IMR-90 (cell line): ENCODE measurements at regions not wholly inside any gene's neighbourhood (a gene's known extent, or its start where the extent isn't known, plus 50 kb on each side); places are given as distances from the start of the nearest gene placed in this dataset.

Experiments
- ATAC-seq: fragments of 200-7000 bp; cut with Tn5 transposase; 2 replicates; pipeline ENCODE4 v1.9.1; 2020; ENCODE audit warnings: low read depth, mild to moderate bottlenecking, moderate library complexity
- BruUV-seq: library from RNA; stranded (reverse); fragments of 400-500 nt; replicated peaks from 2 replicates; lab custom pipeline; 2021; lab: Mats Ljungman, UMichigan
- CTCF ChIA-PET: fragments of 300-600 bp; formaldehyde crosslinking; extraction: SDS; loops from one replicate; lab custom pipeline; 2021; ENCODE audit warnings: antibody characterized with exemption; lab: Yijun Ruan, JAX
- POLR2A ChIA-PET: fragments of 300-600 bp; sonication (Branson Sonifier 250); formaldehyde crosslinking; loops from one replicate; lab custom pipeline; 2022; ENCODE audit warnings: antibody characterized with exemption; ENCODE audit not compliant: unreplicated experiment; lab: Charles Lee
- DNase-seq: peaks from one replicate; pipeline ENCODE4 v3.0.0; 2013
- H2AFZ ChIP-seq: replicated peaks from 2 replicates; pipeline ENCODE3; 2013; ENCODE audit warnings: low read length, mild to moderate bottlenecking; ENCODE audit not compliant: poor library complexity
- H2AK5ac ChIP-seq: 2 replicates; pipeline ENCODE4 v1.6.1; 2013; ENCODE audit warnings: low read depth, low read length, inconsistent platforms
- H2AK9ac ChIP-seq: replicated peaks from 2 replicates; pipeline ENCODE3; 2013; ENCODE audit warnings: mild to moderate bottlenecking, low read depth, low read length, moderate library complexity; ENCODE audit not compliant: poor library complexity
- H2BK120ac ChIP-seq: 2 replicates; pipeline ENCODE4 v1.6.1; 2013; ENCODE audit warnings: low read depth, low read length, inconsistent platforms
- H2BK15ac ChIP-seq: 3 replicates; pipeline ENCODE4 v1.6.1; 2013; ENCODE audit warnings: low read depth, low read length, inconsistent platforms
- H2BK20ac ChIP-seq: 2 replicates; pipeline ENCODE4 v1.6.1; 2013; ENCODE audit warnings: low read depth, mild to moderate bottlenecking, inconsistent platforms, low read length, moderate library complexity
- H2BK5ac ChIP-seq: 2 replicates; pipeline ENCODE4 v1.6.1; 2013; ENCODE audit warnings: mild to moderate bottlenecking, low read depth, low read length, inconsistent platforms; ENCODE audit not compliant: poor library complexity, severe bottlenecking
- H3K14ac ChIP-seq: replicated peaks from 2 replicates; pipeline ENCODE4 v1.6.1; 2013; ENCODE audit warnings: low read depth, low read length, inconsistent platforms
- H3K18ac ChIP-seq: 2 replicates; pipeline ENCODE4 v1.6.1; 2013; ENCODE audit warnings: low read depth, low read length, control low read depth
- H3K23ac ChIP-seq: 2 replicates; pipeline ENCODE4 v1.6.1; 2013; ENCODE audit warnings: low read depth, low read length, inconsistent platforms
- H3K27ac ChIP-seq: 2 replicates; pipeline ENCODE4 v1.5.1; 2013; ENCODE audit warnings: mild to moderate bottlenecking, control low read depth, low read length; ENCODE audit not compliant: insufficient read depth
- H3K27me3 ChIP-seq: 2 replicates; pipeline ENCODE4 v1.6.1; 2013; ENCODE audit warnings: low read length; ENCODE audit not compliant: control insufficient read depth, insufficient read depth
- H3K36me3 ChIP-seq: 2 replicates; pipeline ENCODE4 v1.6.1; 2013; ENCODE audit warnings: low read length, mixed read lengths; ENCODE audit not compliant: control insufficient read depth, insufficient read depth
- H3K4ac ChIP-seq: 2 replicates; pipeline ENCODE4 v1.6.1; 2013; ENCODE audit warnings: low read depth, low read length, inconsistent platforms
- H3K4me1 ChIP-seq: 2 replicates; pipeline ENCODE4 v1.6.1; 2013; ENCODE audit warnings: low read length, mixed read lengths; ENCODE audit not compliant: control insufficient read depth, insufficient read depth
- H3K4me2 ChIP-seq: 2 replicates; pipeline ENCODE4 v1.6.1; 2013; ENCODE audit warnings: low read depth, mild to moderate bottlenecking, control low read depth, low read length, moderate library complexity
- H3K4me3 ChIP-seq: 2 replicates; pipeline ENCODE4 v1.5.1; 2013; ENCODE audit warnings: low read depth, mild to moderate bottlenecking, control low read depth, low read length, moderate library complexity; ENCODE audit not compliant: insufficient read depth
- H3K56ac ChIP-seq: 2 replicates; pipeline ENCODE4 v1.6.1; 2013; ENCODE audit warnings: low read length, inconsistent platforms; ENCODE audit not compliant: insufficient read depth; ENCODE audit errors: extremely low read depth
- H3K79me1 ChIP-seq, 2 experiments: 2 replicates each; pipeline ENCODE4 v1.6.1; 2013; ENCODE audit warnings: low read length in 2 of 2, inconsistent platforms in 1 of 2, low read depth in 1 of 2
- H3K9ac ChIP-seq: 2 replicates; pipeline ENCODE4 v1.6.1; 2013; ENCODE audit warnings: low read depth, low read length, control low read depth
- H3K9me1 ChIP-seq: 2 replicates; pipeline ENCODE4 v1.6.1; 2013; ENCODE audit warnings: low read length, inconsistent platforms; ENCODE audit not compliant: insufficient read depth
- H3K9me3 ChIP-seq: 2 replicates; pipeline ENCODE4 v1.6.1; 2013; ENCODE audit warnings: low read length; ENCODE audit not compliant: control insufficient read depth, insufficient read depth
- H4K20me1 ChIP-seq: 2 replicates; pipeline ENCODE4 v1.6.1; 2013; ENCODE audit warnings: low read length, inconsistent platforms; ENCODE audit not compliant: insufficient read depth
- H4K5ac ChIP-seq: 2 replicates; pipeline ENCODE4 v1.6.1; 2013; ENCODE audit warnings: mild to moderate bottlenecking, low read depth, low read length, control low read depth
- H4K8ac ChIP-seq, 2 experiments: 2 replicates each; pipeline ENCODE4 v1.6.1; 2013; ENCODE audit warnings: low read depth in 2 of 2, low read length in 2 of 2, control low read depth in 1 of 2, inconsistent platforms in 1 of 2
- H4K91ac ChIP-seq: 2 replicates; pipeline ENCODE4 v1.6.1; 2013; ENCODE audit warnings: low read depth, low read length, inconsistent platforms; ENCODE audit not compliant: insufficient read depth
- BHLHE40 ChIP-seq: fragments of 150-350 bp; IDR thresholded peaks from 2 replicates; pipeline ENCODE4 v1.6.1; 2016; ENCODE audit warnings: mild to moderate bottlenecking, low read depth, low read length
- CHD1 ChIP-seq: IDR thresholded peaks from 2 replicates; pipeline ENCODE4 v1.6.1; 2012; ENCODE audit warnings: low read depth, low read length, improper control_type of control experiment
- FOS ChIP-seq: fragments of 150-350 bp; IDR thresholded peaks from 2 replicates; pipeline ENCODE4 v1.6.1; 2016; ENCODE audit warnings: low read depth, low read length
- MAFK ChIP-seq: IDR thresholded peaks from 2 replicates; pipeline ENCODE4 v1.6.1; 2012; ENCODE audit warnings: low read depth, low read length, improper control_type of control experiment
- MAZ ChIP-seq: IDR thresholded peaks from 2 replicates; pipeline ENCODE4 v1.6.1; 2012; ENCODE audit warnings: low read depth, mild to moderate bottlenecking, low read length, improper control_type of control experiment, moderate library complexity, borderline replicate concordance
- MXI1 ChIP-seq: IDR thresholded peaks from 2 replicates; pipeline ENCODE4 v1.6.1; 2012; ENCODE audit warnings: low read depth, mild to moderate bottlenecking, low read length, moderate library complexity, borderline replicate concordance
- NFE2L2 ChIP-seq: fragments of 150-350 bp; IDR thresholded peaks from 2 replicates; pipeline ENCODE4 v1.6.1; 2016; ENCODE audit warnings: low read depth, mild to moderate bottlenecking, low read length
- POLR2A ChIP-seq: IDR thresholded peaks from 2 replicates; pipeline ENCODE4 v1.6.1; 2012; ENCODE audit warnings: mild to moderate bottlenecking, low read depth, low read length
- RAD21 ChIP-seq: IDR thresholded peaks from 2 replicates; pipeline ENCODE4 v1.6.1; 2012; ENCODE audit warnings: low read length, improper control_type of control experiment
- RCOR1 ChIP-seq: IDR thresholded peaks from 2 replicates; pipeline ENCODE4 v1.6.1; 2012; ENCODE audit warnings: mild to moderate bottlenecking, low read length, improper control_type of control experiment; ENCODE audit not compliant: insufficient replicate concordance
- RFX5 ChIP-seq: IDR thresholded peaks from 2 replicates; pipeline ENCODE4 v1.8.0; 2012; ENCODE audit warnings: low read depth, mild to moderate bottlenecking, low read length, moderate library complexity
- SMC3 ChIP-seq: fragments of 150-350 bp; IDR thresholded peaks from 2 replicates; pipeline ENCODE4 v1.6.1; 2016; ENCODE audit warnings: low read depth, mild to moderate bottlenecking, antibody characterized with exemption, low read length, moderate library complexity
- WGBS, 2 experiments: methylation state at CpG; one replicate each; pipeline versions ENCODE4 v1.1.5 to v1.1.7; 2013; ENCODE audit warnings: missing lambda C conversion rate in 2 of 2; ENCODE audit not compliant: insufficient read length in 1 of 2; ENCODE audit errors: extremely low coverage in 2 of 2; 5-methylcytosine and 5-hydroxymethylcytosine counted together
- dilution Hi-C: fragments of 300-500 bp; cut with HindIII; formaldehyde crosslinking; loops from one replicate; pipeline ENCODE4 v1.14.3; 2018; ENCODE audit warnings: low sequenced_read_pairs; ENCODE audit not compliant: unreplicated experiment
- in situ Hi-C: fragments of 300-500 bp; cut with MboI; formaldehyde crosslinking; loops from 3 replicates; pipeline ENCODE4 v1.14.3; 2019; ENCODE audit warnings: low sequenced_read_pairs, inconsistent platforms, mixed read lengths
- intact Hi-C: fragments of 100-400 bp; cut with micrococcal nuclease; formaldehyde crosslinking; loops from 2 replicates; pipeline ENCODE4 v1.10.0; 2022
- TF ChIP-seq, protein P1 (sequence below): fragments of 150-350 bp; IDR thresholded peaks from 2 replicates; pipeline ENCODE4 v1.6.1; 2017; ENCODE audit warnings: mild to moderate bottlenecking, antibody characterized with exemption, low read length, low read depth
- TF ChIP-seq, protein P2 (sequence below): fragments of 150-350 bp; IDR thresholded peaks from 2 replicates; pipeline ENCODE4 v1.6.1; 2016; ENCODE audit warnings: low read depth, mild to moderate bottlenecking, low read length, moderate library complexity, borderline replicate concordance
- TF ChIP-seq, protein P3 (sequence below): conservative IDR thresholded peaks from 2 replicates; pipeline ENCODE4 v1.5.1; 2012; ENCODE audit warnings: mild to moderate bottlenecking, low read depth, low read length, improper control_type of control experiment

DNA sequence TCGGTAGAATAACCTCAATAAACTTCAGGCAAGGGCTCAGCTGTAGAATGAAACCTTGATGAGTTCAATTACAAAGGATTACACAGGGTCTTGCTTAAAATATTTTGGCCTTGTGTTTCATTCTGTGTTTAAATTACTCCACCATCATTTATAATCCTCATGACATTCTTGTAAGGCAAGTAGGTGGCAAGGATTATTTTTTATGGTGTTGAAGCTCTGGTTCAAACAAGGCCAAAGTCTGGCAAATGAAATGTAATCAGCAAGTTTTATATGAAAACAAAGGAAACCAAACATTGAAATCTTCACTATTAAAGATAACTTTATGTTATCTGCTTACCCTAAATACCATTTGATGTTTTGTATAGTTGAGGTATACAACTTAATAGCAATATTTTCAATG is 221.3 kb upstream of the HES1 start:
- no peak overlapping the region for H2BK120ac ChIP-seq
- no CpG with 5 or more reads among the region's 1 CpG for WGBS, 2 experiments
- DNase-seq, result no peak
- H3K9me3 ChIP-seq, result no peaks in the 10 kb centered on the region
- H3K56ac ChIP-seq, result no peak overlapping the region
- intact Hi-C loops, result no loop called here
- H4K91ac ChIP-seq, result no peak overlapping the region
- H2AK9ac ChIP-seq, result no peak overlapping the region
- no peaks in the 10 kb centered on the region for H3K79me1 ChIP-seq
- ATAC-seq, result no peak
- H3K14ac ChIP-seq, result no peak overlapping the region
- H3K4me1 ChIP-seq, result no peaks in the 10 kb centered on the region
- no TSS peak for BruUV-seq
- no peak overlapping the region for H3K9ac ChIP-seq
- no peak overlapping the region for H2AFZ ChIP-seq
- ChIA-PET CTCF (no interaction called here), POLR2A (no interaction called here)
- no peak overlapping the region for H2BK20ac ChIP-seq
- no peak overlapping the region for H4K5ac ChIP-seq
- H2BK5ac ChIP-seq, result no peak overlapping the region
- in situ Hi-C loops, result no loop called here
- no peak overlapping the region for H3K27ac ChIP-seq
- no peaks in the 10 kb centered on the region for H3K9me1 ChIP-seq
- H3K4ac ChIP-seq, result no peak overlapping the region
- no peak overlapping the region for H2BK15ac ChIP-seq
- H3K18ac ChIP-seq, result no peak overlapping the region
- H3K4me2 ChIP-seq, result no peak overlapping the region
- H3K4me3 ChIP-seq, result no peak overlapping the region
- TF ChIP-seq MXI1 (no peak), NFE2L2 (no peak), POLR2A (no peak), SMC3 (no peak), RAD21 (no peak), BHLHE40 (no peak), MAFK (no peak), FOS (no peak), CHD1 (no peak), RFX5 (no peak), MAZ (no peak), RCOR1 (no peak)
- TF ChIP-seq, protein P1, sequence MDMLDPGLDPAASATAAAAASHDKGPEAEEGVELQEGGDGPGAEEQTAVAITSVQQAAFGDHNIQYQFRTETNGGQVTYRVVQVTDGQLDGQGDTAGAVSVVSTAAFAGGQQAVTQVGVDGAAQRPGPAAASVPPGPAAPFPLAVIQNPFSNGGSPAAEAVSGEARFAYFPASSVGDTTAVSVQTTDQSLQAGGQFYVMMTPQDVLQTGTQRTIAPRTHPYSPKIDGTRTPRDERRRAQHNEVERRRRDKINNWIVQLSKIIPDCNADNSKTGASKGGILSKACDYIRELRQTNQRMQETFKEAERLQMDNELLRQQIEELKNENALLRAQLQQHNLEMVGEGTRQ, result no peak
- TF ChIP-seq, protein P2, sequence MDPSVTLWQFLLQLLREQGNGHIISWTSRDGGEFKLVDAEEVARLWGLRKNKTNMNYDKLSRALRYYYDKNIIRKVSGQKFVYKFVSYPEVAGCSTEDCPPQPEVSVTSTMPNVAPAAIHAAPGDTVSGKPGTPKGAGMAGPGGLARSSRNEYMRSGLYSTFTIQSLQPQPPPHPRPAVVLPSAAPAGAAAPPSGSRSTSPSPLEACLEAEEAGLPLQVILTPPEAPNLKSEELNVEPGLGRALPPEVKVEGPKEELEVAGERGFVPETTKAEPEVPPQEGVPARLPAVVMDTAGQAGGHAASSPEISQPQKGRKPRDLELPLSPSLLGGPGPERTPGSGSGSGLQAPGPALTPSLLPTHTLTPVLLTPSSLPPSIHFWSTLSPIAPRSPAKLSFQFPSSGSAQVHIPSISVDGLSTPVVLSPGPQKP, result no peak
- TF ChIP-seq, protein P3, sequence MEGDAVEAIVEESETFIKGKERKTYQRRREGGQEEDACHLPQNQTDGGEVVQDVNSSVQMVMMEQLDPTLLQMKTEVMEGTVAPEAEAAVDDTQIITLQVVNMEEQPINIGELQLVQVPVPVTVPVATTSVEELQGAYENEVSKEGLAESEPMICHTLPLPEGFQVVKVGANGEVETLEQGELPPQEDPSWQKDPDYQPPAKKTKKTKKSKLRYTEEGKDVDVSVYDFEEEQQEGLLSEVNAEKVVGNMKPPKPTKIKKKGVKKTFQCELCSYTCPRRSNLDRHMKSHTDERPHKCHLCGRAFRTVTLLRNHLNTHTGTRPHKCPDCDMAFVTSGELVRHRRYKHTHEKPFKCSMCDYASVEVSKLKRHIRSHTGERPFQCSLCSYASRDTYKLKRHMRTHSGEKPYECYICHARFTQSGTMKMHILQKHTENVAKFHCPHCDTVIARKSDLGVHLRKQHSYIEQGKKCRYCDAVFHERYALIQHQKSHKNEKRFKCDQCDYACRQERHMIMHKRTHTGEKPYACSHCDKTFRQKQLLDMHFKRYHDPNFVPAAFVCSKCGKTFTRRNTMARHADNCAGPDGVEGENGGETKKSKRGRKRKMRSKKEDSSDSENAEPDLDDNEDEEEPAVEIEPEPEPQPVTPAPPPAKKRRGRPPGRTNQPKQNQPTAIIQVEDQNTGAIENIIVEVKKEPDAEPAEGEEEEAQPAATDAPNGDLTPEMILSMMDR, result no peak
- H3K23ac ChIP-seq, result no peak overlapping the region
- no peaks in the 10 kb centered on the region for H4K20me1 ChIP-seq
- dilution Hi-C loops, result no loop called here
- no peak overlapping the region for H4K8ac ChIP-seq
- peaks cover 14% of the 10 kb centered on the region for H3K27me3 ChIP-seq
- no peaks in the 10 kb centered on the region for H3K36me3 ChIP-seq
- H2AK5ac ChIP-seq, result no peak overlapping the region
